ENCODE measurements at regions not wholly inside any gene's neighbourhood (a gene's known extent, or its start where the extent isn't known, plus 50 kb on each side); places are given as distances from the start of the nearest gene placed in this dataset.

- no peak for DNase-seq (ENCODE audit: low spot score)
- no peak for TF ChIP-seq CTCF (IDR thresholded peaks at IDR 0.05; ENCODE audit: extremely low read depth, missing control alignments)
Measured at GRCh38 chr5:86095092-86095491, 522.6 kb upstream of the COX7C start.

GRCh38 chr5:86101966-86102365 lies 515.8 kb upstream of the COX7C start:
- DNase-seq (ENCODE audit: low spot score): no peak
- TF ChIP-seq CTCF (IDR thresholded peaks at IDR 0.05; ENCODE audit: extremely low read depth, missing control alignments): no peak

- no peak for TF ChIP-seq CTCF (IDR thresholded peaks at IDR 0.05; ENCODE audit: extremely low read depth, missing control alignments)
- no peak for DNase-seq (ENCODE audit: low spot score)
Measured at GRCh38 chr5:86108825-86109224, 508.9 kb upstream of the COX7C start.

- no peak for DNase-seq (ENCODE audit: low spot score)
- no peak for TF ChIP-seq CTCF (IDR thresholded peaks at IDR 0.05; ENCODE audit: extremely low read depth, missing control alignments)
Measured at GRCh38 chr5:86112249-86112648, 505.5 kb upstream of the COX7C start.

GRCh38 chr5:86115164-86115563 lies 502.6 kb upstream of the COX7C start:
- TF ChIP-seq CTCF (IDR thresholded peaks at IDR 0.05; ENCODE audit: extremely low read depth, missing control alignments): no peak
- no peak for DNase-seq (ENCODE audit: low spot score)

- no peak for DNase-seq (ENCODE audit: low spot score)
- no peak for TF ChIP-seq CTCF (IDR thresholded peaks at IDR 0.05; ENCODE audit: extremely low read depth, missing control alignments)
Measured at GRCh38 chr5:86118542-86118941, 499.2 kb upstream of the COX7C start.

- no peak for TF ChIP-seq CTCF (IDR thresholded peaks at IDR 0.05; ENCODE audit: extremely low read depth, missing control alignments)
- no peak for DNase-seq (ENCODE audit: low spot score)
Measured at GRCh38 chr5:86124333-86124732, 493.4 kb upstream of the COX7C start.
